Frontal cortex (tissue), 3 donors: ENCODE measurements at regions not wholly inside any gene's neighbourhood (a gene's known extent, or its start where the extent isn't known, plus 50 kb on each side); places are given as distances from the start of the nearest gene placed in this dataset.

Experiments used
- DNase-seq, 2 donors: peaks; one replicate each; pipeline ENCODE4 v3.0.0; 2012; ENCODE audit warnings: low spot score in 2 of 2
- FAIRE-seq: peaks from 2 replicates; lab custom pipeline; 2012; peaks lifted over from hg19 to GRCh38; lab: Jason Lieb, UNC
- donor health status: control.
- donor health status: control.
- donor health status: control.

GRCh38 chr18:51391731-51392130, 194.2 kb upstream of the MEX3C start:
- no peak for DNase-seq
- FAIRE-seq = no peak

- FAIRE-seq = no peak
These were observed 200.0 kb upstream of the MEX3C start for GRCh38 chr18:51397347-51397962.

GRCh38 chr18:51398104-51398503, 200.6 kb upstream of the MEX3C start:
- no peak for DNase-seq
- no peak for FAIRE-seq

More at GRCh38 chr18:51397347-51397962, 200.0 kb upstream of the MEX3C start:
- no peak for DNase-seq

GRCh38 chr18:51399491-51400122, 202.1 kb upstream of the MEX3C start:
- no peak for DNase-seq
- no peak for FAIRE-seq

GRCh38 chr18:51400721-51401120, 203.2 kb upstream of the MEX3C start:
- no peak for FAIRE-seq
- no peak for DNase-seq

GRCh38 chr18:51401912-51402311, 204.4 kb upstream of the MEX3C start:
- FAIRE-seq = no peak
- no peak for DNase-seq

- DNase-seq (no peak), FAIRE-seq (no peak)
These were observed 207.1 kb upstream of the MEX3C start for GRCh38 chr18:51404620-51405019.

- FAIRE-seq (no peak), DNase-seq (no peak)
These were observed 208.4 kb upstream of the MEX3C start for GRCh38 chr18:51405683-51406477.

- DNase-seq = no peak
- FAIRE-seq = no peak
These were observed 220.4 kb upstream of the MEX3C start for GRCh38 chr18:51417643-51418483.

GRCh38 chr18:51425475-51425874, 228.0 kb upstream of the MEX3C start:
- no peak for DNase-seq
- FAIRE-seq = no peak

GRCh38 chr18:51425889-51426288, 228.4 kb upstream of the MEX3C start:
- DNase-seq (no peak), FAIRE-seq (no peak)

- no peak for DNase-seq
- no peak for FAIRE-seq
These were observed 229.5 kb upstream of the MEX3C start for GRCh38 chr18:51426996-51427395.

- DNase-seq (no peak), FAIRE-seq (no peak)
These were observed 232.2 kb upstream of the MEX3C start for GRCh38 chr18:51429644-51430043.

- FAIRE-seq (no peak), DNase-seq (no peak)
These were observed 233.1 kb upstream of the MEX3C start for GRCh38 chr18:51430538-51430937.

- no peak for DNase-seq
- FAIRE-seq = no peak
These were observed 235.8 kb upstream of the MEX3C start for GRCh38 chr18:51433296-51433695.

GRCh38 chr18:51433881-51434280, 236.4 kb upstream of the MEX3C start:
- DNase-seq = no peak
- FAIRE-seq = no peak

- FAIRE-seq (no peak), DNase-seq (no peak)
These were observed 240.1 kb upstream of the MEX3C start for GRCh38 chr18:51437280-51438271.

- no peak for DNase-seq
- no peak for FAIRE-seq
These were observed 241.4 kb upstream of the MEX3C start for GRCh38 chr18:51438797-51439350.

GRCh38 chr18:51442012-51442411, 244.5 kb upstream of the MEX3C start:
- DNase-seq = no peak
- FAIRE-seq = no peak
